HG03045 (cell line): ENCODE measurements at regions not wholly inside any gene's neighbourhood (a gene's known extent, or its start where the extent isn't known, plus 50 kb on each side); places are given as distances from the start of the nearest gene placed in this dataset.
"Not testable (repeated sequence)": the region's sequence is repeated elsewhere in the genome, so short reads cannot be mapped to it uniquely, and the experiment has no call there.

Experiments used
- ATAC-seq: cut with Tn5 transposase; IDR thresholded peaks from one replicate; pipeline ENCODE4 v1.9.1; 2021; ENCODE audit warnings: mild to moderate bottlenecking, moderate library complexity; ENCODE audit not compliant: unreplicated experiment

- no peak for ATAC-seq
Measured at GRCh38 chr13:90447034-90447733, 900.3 kb upstream of the MIR17HG start.

- ATAC-seq: no peak
Measured at GRCh38 chr13:90447734-90448101, 899.8 kb upstream of the MIR17HG start.

GRCh38 chr13:90448466-90449037 is 898.9 kb upstream of the MIR17HG start:
- ATAC-seq: no peak

- ATAC-seq: no peak
Measured at GRCh38 chr13:90453342-90453741, 894.1 kb upstream of the MIR17HG start.

GRCh38 chr13:90454002-90454636 is 893.4 kb upstream of the MIR17HG start:
- ATAC-seq: no peak

GRCh38 chr13:90455067-90455466 is 892.4 kb upstream of the MIR17HG start:
- no peak for ATAC-seq

- ATAC-seq: no peak
Measured at GRCh38 chr13:90455823-90456222, 891.7 kb upstream of the MIR17HG start.

GRCh38 chr13:90461398-90461797 is 886.1 kb upstream of the MIR17HG start:
- no peak for ATAC-seq

- ATAC-seq: no peak
Measured at GRCh38 chr13:90477216-90477615, 870.3 kb upstream of the MIR17HG start.

GRCh38 chr13:90483906-90484305 is 863.6 kb upstream of the MIR17HG start:
- ATAC-seq: no peak

- ATAC-seq: no peak
Measured at GRCh38 chr13:90485436-90485835, 862.1 kb upstream of the MIR17HG start.

GRCh38 chr13:90492872-90493271 is 854.6 kb upstream of the MIR17HG start:
- ATAC-seq: no peak

GRCh38 chr13:90493667-90494066 is 853.8 kb upstream of the MIR17HG start:
- no peak for ATAC-seq

GRCh38 chr13:90494849-90495248 is 852.6 kb upstream of the MIR17HG start:
- not testable (repeated sequence) for ATAC-seq

- ATAC-seq: no peak
Measured at GRCh38 chr13:90498096-90498495, 849.4 kb upstream of the MIR17HG start.

- ATAC-seq: no peak
Measured at GRCh38 chr13:90498816-90499215, 848.7 kb upstream of the MIR17HG start.

GRCh38 chr13:90500569-90500968 is 846.9 kb upstream of the MIR17HG start:
- ATAC-seq: no peak

- ATAC-seq: no peak
Measured at GRCh38 chr13:90502153-90502552, 845.3 kb upstream of the MIR17HG start.

- ATAC-seq: no peak
Measured at GRCh38 chr13:90502762-90503161, 844.7 kb upstream of the MIR17HG start.

- ATAC-seq: no peak
Measured at GRCh38 chr13:90510319-90510718, 837.2 kb upstream of the MIR17HG start.

- ATAC-seq: no peak
Measured at GRCh38 chr13:90511903-90512302, 835.6 kb upstream of the MIR17HG start.

GRCh38 chr13:90514712-90515111 is 832.8 kb upstream of the MIR17HG start:
- ATAC-seq: not testable (repeated sequence)
